Panc1 (cell line): ENCODE measurements at regions not wholly inside any gene's neighbourhood (a gene's known extent, or its start where the extent isn't known, plus 50 kb on each side); places are given as distances from the start of the nearest gene placed in this dataset.

Experiments used
- POLR2AphosphoS5 ChIP-seq: IDR thresholded peaks from 2 replicates; pipeline ENCODE4 v1.6.1; 2012; ENCODE audit warnings: mild to moderate bottlenecking, low read depth, low read length, moderate library complexity
- SIN3A ChIP-seq: IDR thresholded peaks from 2 replicates; pipeline ENCODE4 v1.6.1; 2012; ENCODE audit warnings: low read depth, mild to moderate bottlenecking, low read length, moderate library complexity, borderline replicate concordance; ENCODE audit not compliant: insufficient read depth
- TCF7L2 ChIP-seq: IDR thresholded peaks from 2 replicates; pipeline ENCODE4 v1.6.1; 2011; ENCODE audit warnings: mild to moderate bottlenecking, low read depth, low read length, inconsistent platforms
- TF ChIP-seq, protein P1 (sequence below): fragments of 450-650 bp; IDR thresholded peaks from 2 replicates; pipeline ENCODE4 v1.5.1; 2017; ENCODE audit warnings: mild to moderate bottlenecking
- TF ChIP-seq, protein P2 (sequence below), 2 experiments: IDR thresholded peaks; 2 replicates each; pipeline ENCODE4 v1.6.1; 2011 to 2012; ENCODE audit warnings: low read depth in 2 of 2, control low read depth in 1 of 2, low read length in 1 of 2, mild to moderate bottlenecking in 1 of 2, moderate library complexity in 1 of 2; ENCODE audit not compliant: insufficient read depth in 1 of 2

DNA sequence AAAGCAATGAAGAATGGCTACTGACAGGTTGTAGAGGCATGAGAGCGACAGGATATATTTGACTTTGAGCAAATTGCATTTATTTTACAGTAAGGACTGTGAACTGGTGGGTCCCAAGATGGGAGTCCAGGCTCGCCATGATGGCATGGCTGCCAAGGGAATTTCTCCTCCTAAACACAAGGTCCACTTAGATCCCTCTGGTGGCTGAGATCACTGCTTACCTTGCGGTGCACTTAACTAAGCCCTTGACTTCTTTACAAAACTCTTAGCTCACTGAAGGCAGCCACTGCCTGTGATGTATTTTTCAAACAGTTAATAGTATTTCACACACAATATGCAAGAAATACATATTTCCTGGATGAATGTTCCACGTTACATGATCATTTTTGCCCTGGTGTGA is 50.3 kb upstream of the SORBS2 start:
- TF ChIP-seq, protein P1, sequence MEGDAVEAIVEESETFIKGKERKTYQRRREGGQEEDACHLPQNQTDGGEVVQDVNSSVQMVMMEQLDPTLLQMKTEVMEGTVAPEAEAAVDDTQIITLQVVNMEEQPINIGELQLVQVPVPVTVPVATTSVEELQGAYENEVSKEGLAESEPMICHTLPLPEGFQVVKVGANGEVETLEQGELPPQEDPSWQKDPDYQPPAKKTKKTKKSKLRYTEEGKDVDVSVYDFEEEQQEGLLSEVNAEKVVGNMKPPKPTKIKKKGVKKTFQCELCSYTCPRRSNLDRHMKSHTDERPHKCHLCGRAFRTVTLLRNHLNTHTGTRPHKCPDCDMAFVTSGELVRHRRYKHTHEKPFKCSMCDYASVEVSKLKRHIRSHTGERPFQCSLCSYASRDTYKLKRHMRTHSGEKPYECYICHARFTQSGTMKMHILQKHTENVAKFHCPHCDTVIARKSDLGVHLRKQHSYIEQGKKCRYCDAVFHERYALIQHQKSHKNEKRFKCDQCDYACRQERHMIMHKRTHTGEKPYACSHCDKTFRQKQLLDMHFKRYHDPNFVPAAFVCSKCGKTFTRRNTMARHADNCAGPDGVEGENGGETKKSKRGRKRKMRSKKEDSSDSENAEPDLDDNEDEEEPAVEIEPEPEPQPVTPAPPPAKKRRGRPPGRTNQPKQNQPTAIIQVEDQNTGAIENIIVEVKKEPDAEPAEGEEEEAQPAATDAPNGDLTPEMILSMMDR: no peak
- no peak for TF ChIP-seq POLR2AphosphoS5
- TF ChIP-seq, protein P2, sequence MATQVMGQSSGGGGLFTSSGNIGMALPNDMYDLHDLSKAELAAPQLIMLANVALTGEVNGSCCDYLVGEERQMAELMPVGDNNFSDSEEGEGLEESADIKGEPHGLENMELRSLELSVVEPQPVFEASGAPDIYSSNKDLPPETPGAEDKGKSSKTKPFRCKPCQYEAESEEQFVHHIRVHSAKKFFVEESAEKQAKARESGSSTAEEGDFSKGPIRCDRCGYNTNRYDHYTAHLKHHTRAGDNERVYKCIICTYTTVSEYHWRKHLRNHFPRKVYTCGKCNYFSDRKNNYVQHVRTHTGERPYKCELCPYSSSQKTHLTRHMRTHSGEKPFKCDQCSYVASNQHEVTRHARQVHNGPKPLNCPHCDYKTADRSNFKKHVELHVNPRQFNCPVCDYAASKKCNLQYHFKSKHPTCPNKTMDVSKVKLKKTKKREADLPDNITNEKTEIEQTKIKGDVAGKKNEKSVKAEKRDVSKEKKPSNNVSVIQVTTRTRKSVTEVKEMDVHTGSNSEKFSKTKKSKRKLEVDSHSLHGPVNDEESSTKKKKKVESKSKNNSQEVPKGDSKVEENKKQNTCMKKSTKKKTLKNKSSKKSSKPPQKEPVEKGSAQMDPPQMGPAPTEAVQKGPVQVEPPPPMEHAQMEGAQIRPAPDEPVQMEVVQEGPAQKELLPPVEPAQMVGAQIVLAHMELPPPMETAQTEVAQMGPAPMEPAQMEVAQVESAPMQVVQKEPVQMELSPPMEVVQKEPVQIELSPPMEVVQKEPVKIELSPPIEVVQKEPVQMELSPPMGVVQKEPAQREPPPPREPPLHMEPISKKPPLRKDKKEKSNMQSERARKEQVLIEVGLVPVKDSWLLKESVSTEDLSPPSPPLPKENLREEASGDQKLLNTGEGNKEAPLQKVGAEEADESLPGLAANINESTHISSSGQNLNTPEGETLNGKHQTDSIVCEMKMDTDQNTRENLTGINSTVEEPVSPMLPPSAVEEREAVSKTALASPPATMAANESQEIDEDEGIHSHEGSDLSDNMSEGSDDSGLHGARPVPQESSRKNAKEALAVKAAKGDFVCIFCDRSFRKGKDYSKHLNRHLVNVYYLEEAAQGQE (IDR thresholded peaks at IDR 0.05; ENCODE audit: insufficient read depth in 1 of 2, low read depth in 2 of 2, low read length in 1 of 2): no peak
- no peak for TF ChIP-seq TCF7L2
- no peak for TF ChIP-seq SIN3A
